Caki2 (cell line): ENCODE measurements at regions not wholly inside any gene's neighbourhood (a gene's known extent, or its start where the extent isn't known, plus 50 kb on each side); places are given as distances from the start of the nearest gene placed in this dataset.
"Not testable (repeated sequence)": the region's sequence is repeated elsewhere in the genome, so short reads cannot be mapped to it uniquely, and the experiment has no call there.

ENCODE experiments used
- DNase-seq: peaks from one replicate; pipeline ENCODE4 v3.0.0-alpha.2; 2015; ENCODE audit warnings: low read depth
- in situ Hi-C: cut with HindIII; loops from 2 replicates; pipeline ENCODE4 v1.10.0; 2016; ENCODE audit warnings: low sequenced_read_pairs, low pct_unique_long_range_greater_than_20kb, mixed read lengths

- DNase-seq, result peak; percentile 55
- in situ Hi-C loops, result no loop called here
Observed at GRCh38 chr6:139753198-139753861, 378.9 kb upstream of the CITED2 start.

GRCh38 chr6:139752086-139752485 lies 377.6 kb upstream of the CITED2 start:
- in situ Hi-C loops, result no loop called here

GRCh38 chr6:139751179-139751578 lies 376.7 kb upstream of the CITED2 start:
- no peak for DNase-seq
- in situ Hi-C loops, result no loop called here

More at GRCh38 chr6:139752086-139752485, 377.6 kb upstream of the CITED2 start:
- DNase-seq, result no peak

- in situ Hi-C loops, result no loop called here
- DNase-seq, result no peak
Observed at GRCh38 chr6:139748353-139749146, 374.1 kb upstream of the CITED2 start.

GRCh38 chr6:139747154-139747553 lies 372.7 kb upstream of the CITED2 start:
- in situ Hi-C loops, result no loop called here

GRCh38 chr6:139744891-139745290 lies 370.4 kb upstream of the CITED2 start:
- no peak for DNase-seq
- in situ Hi-C loops, result no loop called here

More at GRCh38 chr6:139747154-139747553, 372.7 kb upstream of the CITED2 start:
- no peak for DNase-seq

GRCh38 chr6:139743664-139744437 lies 369.4 kb upstream of the CITED2 start:
- in situ Hi-C loops, result no loop called here
- peak; percentile 91 for DNase-seq

- in situ Hi-C loops, result no loop called here
- no peak for DNase-seq
Observed at GRCh38 chr6:139742671-139743070, 368.2 kb upstream of the CITED2 start.

- in situ Hi-C loops, result no loop called here
- peak; percentile 48 for DNase-seq
Observed at GRCh38 chr6:139738801-139739455, 364.5 kb upstream of the CITED2 start.

GRCh38 chr6:139736325-139736906 lies 362.0 kb upstream of the CITED2 start:
- no peak for DNase-seq
- in situ Hi-C loops, result no loop called here

GRCh38 chr6:139732451-139732850 lies 358.0 kb upstream of the CITED2 start:
- in situ Hi-C loops, result no loop called here
- DNase-seq, result peak; percentile 61

- DNase-seq, result no peak
- in situ Hi-C loops, result no loop called here
Observed at GRCh38 chr6:139730340-139730974, 356.0 kb upstream of the CITED2 start.

GRCh38 chr6:139728876-139729427 lies 354.5 kb upstream of the CITED2 start:
- no peak for DNase-seq
- in situ Hi-C loops, result no loop called here

- in situ Hi-C loops, DNase-seq: not testable (repeated sequence)
Observed at GRCh38 chr6:139726272-139726671, 351.8 kb upstream of the CITED2 start.

GRCh38 chr6:139722530-139722929 lies 348.1 kb upstream of the CITED2 start:
- in situ Hi-C loops, result no loop called here
- no peak for DNase-seq

- no peak for DNase-seq
- in situ Hi-C loops, result no loop called here
Observed at GRCh38 chr6:139721954-139722353, 347.5 kb upstream of the CITED2 start.

GRCh38 chr6:139713900-139714506 lies 339.6 kb upstream of the CITED2 start:
- no peak for DNase-seq
- in situ Hi-C loops, result no loop called here
